Activated CD8-positive, alpha-beta memory T cell treated with anti-CD3 and anti-CD28 coated beads, Interleukin-2, amount 50 U/mL, for 48 hours (primary cell): ENCODE measurements at regions not wholly inside any gene's neighbourhood (a gene's known extent, or its start where the extent isn't known, plus 50 kb on each side); places are given as distances from the start of the nearest gene placed in this dataset.
"Not testable (repeated sequence)": the region's sequence is repeated elsewhere in the genome, so short reads cannot be mapped to it uniquely, and the experiment has no call there.

Experiments used
- DNase-seq: peaks from one replicate; pipeline ENCODE4 v3.0.0-alpha.2; 2020

DNA sequence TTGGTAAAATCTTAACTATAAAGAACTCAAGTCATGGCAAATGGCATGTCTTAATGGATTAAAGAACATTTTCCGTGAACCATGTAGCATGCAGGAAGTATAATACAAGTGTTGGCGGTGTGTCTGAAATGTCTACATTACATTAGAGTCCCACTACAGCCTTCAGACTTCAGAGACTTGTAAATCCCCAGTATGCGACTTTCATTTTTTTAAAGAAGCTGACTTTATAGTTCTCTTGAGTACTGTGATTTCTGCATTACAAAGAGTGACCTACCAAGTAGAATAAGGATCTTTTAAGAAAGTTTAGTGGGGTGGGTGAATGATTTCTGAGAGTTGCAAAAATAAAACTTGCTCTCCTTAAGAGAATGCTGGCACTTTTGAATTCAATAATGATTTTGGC, 140.7 kb upstream of the FN1 start:
- DNase-seq = no peak

DNA sequence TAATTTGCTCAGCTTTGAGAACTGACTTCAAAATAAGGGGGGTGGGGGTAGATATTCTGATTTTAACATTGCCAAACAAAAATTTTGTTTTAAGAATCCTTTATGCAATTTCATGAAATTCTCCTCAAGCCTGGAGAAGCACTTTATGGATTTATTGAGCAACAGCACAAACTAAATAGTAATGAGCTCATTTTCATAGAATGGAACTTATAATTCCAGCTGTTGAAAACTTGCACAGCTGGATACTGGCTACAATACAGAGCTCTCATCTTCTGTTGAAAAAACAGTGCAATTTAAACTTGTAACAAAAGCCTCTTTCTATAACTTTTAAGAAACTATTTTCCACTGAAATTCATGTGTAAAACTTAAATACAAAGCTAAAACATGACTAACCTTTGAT, 137.6 kb upstream of the FN1 start:
- DNase-seq = no peak

DNA sequence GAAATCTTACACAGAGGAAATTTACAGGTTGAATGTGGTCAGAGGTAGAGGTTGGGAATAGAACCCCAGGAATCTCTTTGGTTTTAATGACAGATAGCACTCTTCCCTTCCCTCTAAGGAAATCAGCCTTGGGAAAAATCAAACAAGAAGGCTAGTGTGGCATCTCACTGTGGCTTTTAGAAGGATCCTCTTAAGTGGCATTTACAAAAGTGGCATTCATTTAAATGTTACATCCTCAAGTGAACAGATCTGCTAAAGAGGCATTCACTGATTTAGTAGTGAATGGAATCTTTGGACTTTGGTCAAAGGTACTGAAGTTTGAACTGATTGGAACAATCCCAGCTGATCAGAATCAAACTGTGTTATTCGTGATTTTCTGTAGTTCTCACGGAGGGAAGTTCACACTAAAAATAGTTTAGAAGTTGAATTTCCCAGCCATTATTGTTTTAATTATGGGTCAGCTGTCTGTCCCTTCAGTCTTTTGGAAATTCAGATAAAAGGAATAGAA, 136.5 kb upstream of the FN1 start:
- DNase-seq = no peak

DNA sequence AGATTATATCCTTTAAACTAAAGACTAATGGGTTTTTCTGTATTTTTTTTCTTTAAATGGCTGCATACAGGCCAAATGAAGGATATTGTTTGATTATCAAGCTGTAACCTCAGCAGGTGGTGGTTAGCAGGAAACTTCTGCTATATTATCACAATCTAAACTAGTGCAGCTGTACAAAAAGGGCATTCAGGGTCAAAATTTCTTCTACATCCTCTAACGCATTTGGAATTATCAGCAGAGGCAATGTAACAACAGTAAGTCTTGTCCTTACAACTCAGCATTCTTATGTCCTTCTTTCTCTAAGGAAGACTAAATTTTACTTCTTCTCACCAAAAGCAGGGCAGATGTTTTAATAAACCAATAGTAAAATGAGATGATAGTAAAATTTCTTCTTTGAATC, 135.8 kb upstream of the FN1 start:
- DNase-seq = no peak

DNA sequence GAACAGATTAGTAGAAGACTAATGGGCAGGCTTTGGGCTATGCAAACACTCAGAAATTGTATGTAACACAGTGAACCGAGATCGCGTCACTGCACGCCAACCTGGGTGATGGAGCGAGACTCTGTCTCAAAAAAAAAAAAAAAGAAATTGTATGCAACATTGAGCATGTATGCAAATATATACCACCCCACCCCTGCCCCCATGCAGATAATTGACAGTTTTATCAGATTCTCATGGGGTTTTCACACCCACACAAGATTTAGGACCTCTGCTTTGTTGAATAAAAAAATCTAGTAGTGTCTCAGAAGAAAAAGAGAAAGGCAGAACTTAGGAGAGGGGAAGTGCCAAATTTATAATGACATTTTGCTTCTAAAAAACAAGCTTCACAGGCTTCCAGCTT, 131.6 kb upstream of the FN1 start:
- DNase-seq = no peak

DNA sequence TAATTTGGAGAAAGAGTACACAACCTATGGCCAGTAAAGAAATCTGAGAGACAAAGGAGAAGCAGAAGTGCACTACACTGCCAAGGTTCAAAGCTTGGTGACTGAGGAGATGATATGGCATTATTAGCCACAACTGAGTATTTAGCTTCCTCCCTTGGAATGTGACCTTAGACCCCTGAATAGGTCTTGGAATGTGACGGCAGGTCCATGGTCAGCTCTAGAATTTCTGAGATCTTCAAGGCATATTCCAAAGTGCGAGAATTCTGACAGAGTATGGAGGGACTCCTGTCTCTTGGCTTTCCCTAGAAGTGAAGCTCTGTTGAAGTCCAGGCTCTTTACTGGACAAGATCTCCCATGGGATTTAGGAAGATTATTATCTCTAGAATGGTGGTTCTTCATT, 130.0 kb upstream of the FN1 start:
- no peak for DNase-seq

DNA sequence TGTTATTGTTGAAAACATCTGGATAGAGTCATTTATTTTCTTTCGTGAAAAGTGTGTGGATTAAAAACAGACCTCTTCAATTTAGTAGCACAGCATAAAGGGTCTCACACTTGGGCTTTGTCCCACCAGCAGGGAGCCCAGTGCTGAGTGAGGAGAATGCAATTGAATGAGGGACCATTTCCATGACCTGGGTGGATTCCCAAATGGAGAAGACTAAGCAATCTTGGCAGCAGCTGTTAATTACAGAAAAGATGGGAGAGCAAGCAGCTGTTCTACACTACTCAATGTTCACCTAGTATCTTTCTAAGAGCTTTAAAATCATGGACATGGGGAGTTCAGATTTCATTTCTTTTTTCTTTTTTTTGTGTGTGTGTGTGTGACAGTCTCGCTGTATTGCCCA, 121.8 kb upstream of the FN1 start:
- no peak for DNase-seq

DNA sequence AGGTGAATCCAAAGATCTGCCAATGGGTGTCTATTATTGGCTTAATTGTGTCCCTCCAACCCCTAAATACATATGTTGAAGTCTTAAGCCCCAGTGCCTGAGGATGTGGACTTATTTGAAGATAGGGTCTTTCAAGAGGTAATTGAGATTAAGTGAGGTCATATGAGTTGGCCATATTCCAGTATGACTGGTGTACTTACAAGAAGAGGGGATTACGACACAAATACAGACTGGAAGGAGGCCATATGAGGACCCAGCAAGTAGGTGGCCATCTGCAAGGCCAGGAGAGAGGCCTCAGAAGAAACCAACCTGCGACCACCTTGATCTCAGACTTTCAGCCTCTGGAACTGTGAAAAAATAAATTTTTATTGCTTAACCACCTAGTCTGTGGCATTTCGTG, 121.1 kb upstream of the FN1 start:
- no peak for DNase-seq

DNA sequence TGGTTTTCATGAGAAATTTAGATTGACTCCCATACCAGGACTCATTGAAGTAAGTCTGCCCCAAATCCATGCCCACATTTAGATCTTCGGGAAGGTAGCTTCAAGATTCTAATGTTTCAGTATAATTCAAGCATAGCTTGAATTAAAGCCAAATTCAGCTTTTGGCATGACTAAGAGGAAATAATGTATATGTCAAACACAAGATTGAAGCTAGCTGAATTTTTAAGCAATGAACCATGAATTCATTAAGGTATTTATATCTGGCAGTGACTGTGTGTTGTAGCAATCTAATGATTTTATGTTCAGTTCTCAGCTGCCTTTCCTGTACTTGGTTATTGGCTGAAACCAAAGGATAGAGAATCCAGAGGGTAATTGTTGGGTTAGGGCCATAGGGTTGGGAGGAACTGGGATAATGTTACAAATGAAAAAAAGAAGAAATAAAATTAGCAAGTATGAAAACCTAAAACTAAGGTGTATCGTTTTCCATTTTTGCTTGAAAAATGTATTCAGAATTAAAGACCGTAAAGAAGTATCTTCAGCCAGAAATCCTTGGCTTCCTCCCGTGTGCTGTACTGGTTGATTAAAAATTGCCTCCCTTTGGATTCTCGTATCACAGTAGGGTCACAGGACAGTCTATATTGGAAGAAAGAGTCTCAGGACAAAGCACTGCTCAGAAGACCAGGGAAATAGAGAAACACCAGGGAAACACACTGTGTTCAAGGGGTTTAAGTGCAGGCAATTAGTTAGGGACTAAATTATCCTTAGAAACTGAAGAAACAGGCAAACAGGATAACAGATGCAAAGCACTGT, 119.0 kb upstream of the FN1 start:
- no peak for DNase-seq

DNA sequence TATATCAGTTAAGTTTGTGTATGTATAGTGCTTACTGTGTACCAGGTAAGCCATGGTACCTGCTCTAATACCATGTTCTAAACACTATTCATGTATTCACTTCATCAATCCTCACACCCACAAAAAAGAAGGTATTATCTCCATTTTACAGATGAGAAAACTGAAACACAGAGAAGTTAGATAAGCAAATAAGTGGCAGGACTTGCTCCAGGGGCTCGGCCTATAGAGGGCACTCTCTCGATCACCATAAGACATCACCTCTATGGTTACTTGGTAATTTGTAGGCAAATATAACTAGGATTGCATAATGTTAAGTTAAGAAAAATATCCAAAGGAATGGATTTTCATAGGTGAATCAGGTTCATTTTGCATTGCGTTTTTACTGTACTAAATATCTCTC, 118.1 kb upstream of the FN1 start:
- no peak for DNase-seq

DNA sequence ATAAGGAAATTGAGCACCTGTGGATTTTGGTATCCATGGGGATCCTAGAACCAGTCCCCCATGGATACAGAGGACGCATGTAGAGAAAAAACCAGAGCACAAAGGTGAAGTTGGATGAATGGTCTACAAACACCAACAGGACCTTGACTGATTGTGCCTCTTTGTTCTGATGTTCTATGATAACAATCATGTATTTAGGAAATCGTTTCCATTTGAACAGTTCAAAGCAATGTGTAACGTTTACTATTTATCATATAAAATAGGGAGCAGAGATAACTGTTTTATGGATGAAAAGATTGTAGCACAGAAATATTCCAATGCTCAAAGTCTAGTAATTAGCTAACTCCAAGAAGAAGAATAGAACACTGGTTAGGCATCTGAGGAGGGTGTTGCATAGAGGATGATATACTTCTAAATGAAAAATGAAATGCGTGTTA, 116.3 kb upstream of the FN1 start:
- DNase-seq = no peak

DNA sequence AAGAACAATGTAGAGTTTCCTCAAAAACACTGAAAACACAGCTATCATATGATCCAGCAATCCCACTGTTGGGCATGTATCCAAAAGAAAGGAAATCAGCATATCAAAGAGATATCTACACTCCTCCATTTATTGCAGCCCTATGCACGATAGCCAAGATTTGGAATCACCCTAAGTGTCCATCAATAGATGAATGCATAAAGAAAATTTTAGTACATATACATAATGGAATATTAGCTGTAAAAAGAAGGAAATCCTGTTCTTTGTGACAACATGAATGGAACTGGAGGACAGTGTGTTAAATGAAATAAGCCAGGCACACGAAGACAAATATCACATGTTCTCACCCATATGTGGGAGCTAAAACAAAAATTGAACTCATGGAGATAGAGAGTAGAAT, 114.5 kb upstream of the FN1 start:
- no peak for DNase-seq

DNA sequence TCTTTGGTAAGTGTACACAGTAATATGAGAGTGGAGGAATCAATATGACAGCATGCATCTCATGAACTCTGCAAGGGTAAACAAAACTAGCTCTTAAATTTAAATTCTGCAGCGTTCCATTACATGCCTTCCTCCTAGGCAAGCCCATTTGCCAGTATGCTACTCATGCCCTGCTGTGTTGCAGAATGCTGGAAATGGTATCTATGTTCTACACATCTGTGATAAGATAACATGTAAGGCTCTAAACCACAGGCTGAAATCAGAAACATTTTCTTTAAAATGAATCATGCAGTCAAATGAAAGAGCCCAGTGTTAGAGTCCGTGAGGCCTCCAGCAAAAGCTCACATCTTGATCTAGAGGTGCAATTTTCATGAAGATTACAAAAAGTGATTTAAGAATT, 112.8 kb upstream of the FN1 start:
- DNase-seq = no peak

DNA sequence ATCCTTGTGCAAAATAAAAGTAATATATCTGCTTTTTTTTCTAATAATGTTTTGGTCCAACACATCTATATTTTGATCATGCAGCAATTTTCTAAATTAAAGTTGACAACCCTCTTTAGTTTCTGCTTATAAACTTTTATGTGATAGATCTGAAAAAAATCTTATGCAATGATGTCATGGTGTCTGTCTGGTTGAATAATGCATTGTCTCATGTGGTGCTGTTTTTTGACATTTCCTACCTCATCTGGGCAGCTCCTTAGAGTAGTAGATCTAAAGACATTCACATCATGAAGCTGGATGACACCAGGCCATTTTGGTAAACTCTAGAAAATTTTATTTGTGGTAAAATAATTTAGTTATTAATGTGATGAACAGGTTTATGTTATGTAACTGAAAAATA, 106.8 kb upstream of the FN1 start:
- no peak for DNase-seq

DNA sequence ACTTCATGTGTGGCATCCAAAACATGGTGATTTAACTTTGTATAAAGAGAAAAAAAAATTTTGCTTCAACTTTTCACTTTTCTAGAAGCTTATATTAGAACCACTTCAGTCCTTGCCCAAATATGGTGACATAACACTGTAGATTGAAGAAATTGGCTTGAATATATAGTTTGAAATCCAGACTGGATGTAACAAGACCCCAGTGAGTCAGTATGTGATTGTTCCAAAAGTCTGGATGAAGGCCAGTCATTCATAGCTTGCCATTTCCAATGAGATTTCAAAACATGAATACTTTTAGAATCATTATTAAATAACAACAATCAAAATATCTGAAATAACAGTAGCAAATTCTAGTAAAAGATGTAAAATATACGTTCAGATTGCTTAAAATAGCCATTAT, 104.8 kb upstream of the FN1 start:
- DNase-seq = no peak

DNA sequence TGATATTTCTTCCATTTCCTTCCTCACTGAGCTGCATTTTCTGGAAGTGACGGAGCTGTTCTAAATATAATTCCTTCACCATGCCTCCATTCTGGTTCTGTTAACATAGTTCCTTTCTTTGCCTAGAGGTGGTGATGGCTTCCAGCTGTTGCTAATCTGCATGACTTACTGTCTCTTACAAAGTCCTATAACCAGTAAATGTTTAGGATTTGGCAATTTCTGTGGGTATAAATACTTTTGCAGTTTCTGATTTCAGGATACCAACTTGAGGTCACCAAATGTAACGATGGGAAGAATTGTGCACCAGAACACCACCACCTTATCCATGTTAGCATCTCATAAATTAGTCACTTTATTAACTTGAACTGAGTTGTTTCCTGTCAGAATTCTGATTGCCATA, 101.7 kb upstream of the FN1 start:
- no peak for DNase-seq

DNA sequence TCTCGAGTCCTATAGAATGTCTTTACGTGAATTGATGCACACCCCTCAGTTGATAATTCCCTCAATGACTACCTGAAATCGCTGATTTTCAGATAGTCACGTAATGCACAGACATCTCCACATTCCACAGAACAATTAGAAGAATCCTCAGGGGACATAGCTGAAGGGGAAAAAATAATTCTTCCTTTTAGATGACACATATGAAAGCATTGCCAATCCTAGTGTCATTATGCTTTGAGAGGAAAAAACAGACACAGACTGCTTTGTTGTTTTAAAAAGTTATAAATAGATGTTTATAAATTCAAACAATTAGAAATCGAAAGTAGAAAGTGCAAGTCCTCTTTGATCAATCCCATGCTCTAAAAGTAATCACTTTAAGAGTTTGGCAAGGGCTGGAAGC, 100.6 kb upstream of the FN1 start:
- no peak for DNase-seq

DNA sequence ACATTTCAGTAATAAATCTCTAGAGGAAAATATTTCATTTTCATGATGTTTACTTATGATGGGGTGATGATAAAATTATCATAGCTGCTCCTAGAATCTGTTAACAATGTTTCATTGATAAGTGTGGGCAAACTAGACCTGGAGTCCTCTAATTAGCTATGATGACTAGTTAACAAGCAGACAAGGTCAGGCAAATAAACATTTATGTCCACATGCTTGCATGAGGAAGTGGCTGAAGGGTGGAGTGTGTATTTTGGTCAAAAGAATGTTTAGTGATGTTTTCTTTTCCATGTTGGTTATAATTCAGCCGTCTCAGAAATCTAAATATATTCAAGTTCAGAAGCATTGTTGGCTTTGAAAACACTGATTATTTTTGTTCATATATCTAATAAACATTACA, 99.9 kb upstream of the FN1 start:
- DNase-seq = no peak

DNA sequence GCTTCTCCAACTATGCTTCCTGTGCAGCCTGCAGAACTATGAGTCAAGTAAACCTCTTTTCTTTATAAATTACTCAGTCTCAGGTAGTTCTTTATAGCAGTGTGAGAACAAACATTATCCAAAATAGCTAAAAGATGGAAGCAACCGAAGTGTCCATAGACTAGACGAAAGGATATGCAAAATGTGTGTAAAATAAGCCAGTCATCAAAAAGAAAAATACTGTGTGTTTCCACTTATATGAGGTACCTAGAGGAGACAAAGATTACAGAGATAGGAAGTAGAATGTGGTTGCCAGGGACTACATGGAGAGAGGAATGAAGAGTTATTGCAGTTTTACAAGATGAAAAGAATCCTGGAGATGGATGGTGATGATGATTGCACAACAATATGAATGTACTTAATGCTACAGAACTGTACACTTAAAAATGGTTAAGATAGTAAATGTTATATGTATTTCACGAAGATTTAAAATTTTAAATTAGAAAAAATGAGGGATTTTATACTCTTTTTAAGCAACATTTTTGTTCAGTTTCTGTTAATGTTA, 99.3 kb upstream of the FN1 start:
- no peak for DNase-seq

DNA sequence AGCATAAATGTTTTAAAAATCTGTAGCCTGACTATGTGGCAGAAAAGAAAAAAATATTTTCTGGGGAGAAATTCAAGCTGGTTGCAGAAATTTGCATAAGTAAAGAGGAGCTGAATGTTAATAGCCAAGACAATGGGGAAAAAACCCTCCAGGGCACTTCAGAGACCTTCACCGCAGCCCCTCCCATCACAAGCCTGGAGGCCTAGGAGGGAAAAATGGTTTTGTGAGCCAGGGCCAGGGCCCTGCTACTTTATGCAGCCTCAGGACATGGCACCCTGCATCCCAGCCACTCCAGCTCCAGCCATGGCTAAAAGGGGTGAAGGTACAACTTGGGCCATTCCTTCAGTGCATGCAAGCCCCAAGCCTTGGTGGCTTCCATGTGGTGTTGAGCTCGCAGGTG, 97.8 kb upstream of the FN1 start:
- DNase-seq = not testable (repeated sequence)

DNA sequence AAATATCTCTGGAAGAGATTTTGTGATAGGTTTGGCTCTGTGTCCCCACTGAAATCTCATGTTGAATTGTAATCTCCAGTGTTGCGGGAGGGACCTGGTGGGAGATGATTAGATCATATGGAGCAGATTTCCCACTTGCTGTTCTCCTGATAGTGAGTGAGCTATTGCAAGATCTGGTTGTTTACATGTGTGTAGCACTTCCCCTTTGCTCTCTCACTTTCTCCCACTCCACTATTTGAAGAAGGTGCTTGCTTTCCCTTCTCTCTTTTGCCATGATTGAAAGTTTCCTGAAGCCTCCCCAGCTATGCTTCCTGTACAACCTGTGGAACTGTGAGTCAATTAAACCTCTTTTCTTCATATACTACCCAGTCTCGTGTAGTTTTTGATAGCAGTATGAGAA, 97.0 kb upstream of the FN1 start:
- no peak for DNase-seq

DNA sequence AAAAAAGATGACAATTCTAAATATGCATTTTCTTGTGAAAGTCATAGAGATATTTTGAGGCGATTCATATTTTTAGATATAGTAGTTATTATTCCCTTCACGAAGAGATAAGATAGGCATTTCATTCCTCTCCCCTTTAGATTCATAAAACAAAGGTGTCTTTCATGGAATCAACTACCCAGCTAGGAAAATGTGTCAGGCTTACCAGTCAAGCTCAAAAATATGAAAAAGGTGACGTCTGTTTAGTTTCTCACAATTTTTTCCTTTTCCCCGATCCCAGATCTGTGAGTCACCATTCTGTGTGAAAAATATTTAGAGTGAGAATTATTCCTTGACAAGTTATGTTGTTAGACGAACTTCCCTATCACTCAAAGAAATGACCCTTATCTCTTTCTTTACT, 95.4 kb upstream of the FN1 start:
- DNase-seq = no peak

DNA sequence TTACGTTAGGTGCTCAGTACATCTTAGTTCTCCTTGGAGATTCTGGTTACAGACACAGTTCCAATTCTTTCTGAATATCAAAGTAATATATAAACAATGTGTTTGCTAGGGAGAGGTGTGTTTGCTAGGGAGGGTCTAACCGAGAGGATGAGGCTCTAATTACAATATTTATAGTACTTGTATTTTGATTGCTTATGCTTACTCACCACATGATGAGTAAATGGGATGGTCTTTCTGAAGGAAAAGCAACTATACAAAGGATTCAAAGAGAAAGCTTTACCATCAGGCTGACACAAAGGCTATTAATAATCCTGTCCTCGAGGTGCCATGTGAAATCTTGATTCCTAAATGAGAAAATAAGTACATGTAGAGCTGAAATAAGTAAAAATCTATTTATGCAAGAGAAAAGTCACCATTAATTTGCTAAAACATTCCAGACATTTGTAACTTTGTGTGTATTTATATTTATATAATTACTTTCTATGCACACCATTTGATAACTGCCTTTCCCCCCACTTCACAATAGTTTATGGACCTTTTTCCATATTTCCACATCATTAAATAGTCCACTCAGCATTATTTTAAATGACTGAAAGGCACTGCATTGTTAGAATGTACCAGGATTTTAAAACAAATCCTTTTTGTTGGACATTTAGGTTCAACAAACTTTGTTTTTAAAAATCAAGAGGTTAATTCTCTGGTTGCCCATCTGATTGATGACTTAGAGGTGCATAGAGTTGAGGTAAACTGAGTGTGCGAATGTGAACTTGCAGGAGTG, 94.5 kb upstream of the FN1 start:
- DNase-seq = no peak

DNA sequence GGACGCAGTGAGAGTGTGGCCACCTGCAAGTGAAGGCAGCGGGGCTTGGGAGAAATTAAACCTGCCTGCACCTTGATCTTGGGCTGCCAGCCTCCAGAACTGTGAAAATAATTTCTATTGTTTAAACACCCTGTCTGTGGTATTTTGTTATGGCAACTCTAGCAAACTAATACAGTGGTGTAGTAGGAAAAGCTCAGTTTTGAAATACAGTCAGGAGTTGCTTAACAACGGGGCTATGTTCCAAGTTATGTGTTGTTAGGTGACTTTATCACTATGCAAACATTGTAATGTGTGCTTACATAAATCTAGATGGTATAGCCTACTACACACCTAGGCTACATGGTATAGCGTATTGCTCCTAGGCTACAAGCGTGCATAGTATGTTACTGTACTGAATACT, 93.4 kb upstream of the FN1 start:
- no peak for DNase-seq
